ENCODE measurements at regions not wholly inside any gene's neighbourhood (a gene's known extent, or its start where the extent isn't known, plus 50 kb on each side); places are given as distances from the start of the nearest gene placed in this dataset.

- Histone ChIP-seq H3K79me2 (ENCODE audit: control insufficient read depth, insufficient read depth, low read length) (no peaks in the 10 kb centered on the region), H3K9me3 (replicated peaks; ENCODE audit: control insufficient read depth, insufficient read depth, low read length) (no peaks in the 10 kb centered on the region), H3K27me3 (ENCODE audit: control insufficient read depth in 2 of 2, insufficient read depth in 2 of 2, low read length in 2 of 2) (no peaks in the 10 kb centered on the region), H2AFZ (ENCODE audit: low read depth, low read length) (no peak overlapping the region), H3K9me1 (replicated peaks; ENCODE audit: control insufficient read depth, extremely low read depth, insufficient read depth, low read length) (no peaks in the 10 kb centered on the region), H4K20me1 (replicated peaks; ENCODE audit: control insufficient read depth, extremely low read depth, insufficient read depth, low read length) (no peaks in the 10 kb centered on the region), H3K4me2 (ENCODE audit: insufficient read depth, low read length) (no peak overlapping the region), H3K4me3 (replicated peaks in 1 of 3; ENCODE audit: insufficient read depth in 1 of 3, low read depth in 1 of 3, low read length in 3 of 3) (no peak overlapping the region), H3K9ac (replicated peaks; ENCODE audit: extremely low read depth, insufficient read depth, low read length) (no peak overlapping the region), H3K27ac (ENCODE audit: insufficient read depth, low read depth, low read length) (no peak overlapping the region), H3K36me3 (ENCODE audit: control insufficient read depth in 2 of 2, extremely low read depth in 1 of 2, insufficient read depth in 2 of 2, low read length in 2 of 2) (no peaks in the 10 kb centered on the region), H3K4me1 (ENCODE audit: control insufficient read depth, extremely low read depth, insufficient read depth, low read length) (no peaks in the 10 kb centered on the region)
- DNase-seq (ENCODE audit: low read depth, low spot score) = no peak
- POLR2A ChIA-PET = no interaction called here
- CTCF ChIA-PET = no interaction called here
- BruUV-seq (replicated peaks) = no TSS peak
- dilution Hi-C loops (cut with MboI; ENCODE audit: extremely low pct_ligation_motif_present, low sequenced_read_pairs) = no loop called here
- intact Hi-C loops (cut with micrococcal nuclease) = no loop called here
- TF ChIP-seq CTCF (IDR thresholded peaks at IDR 0.05; ENCODE audit: extremely low read depth in 1 of 2, insufficient read depth in 1 of 2, low read depth in 1 of 2, low read length in 2 of 2) (no peak), MAX (IDR thresholded peaks at IDR 0.05; ENCODE audit: insufficient read depth, insufficient read length) (no peak), FOS (IDR thresholded peaks at IDR 0.05; ENCODE audit: borderline replicate concordance, insufficient read depth, low read length) (no peak), POLR2A (IDR thresholded peaks at IDR 0.05; ENCODE audit: low read depth, low read length) (no peak), JUN (IDR thresholded peaks at IDR 0.05; ENCODE audit: borderline replicate concordance, insufficient read depth, insufficient read length, low read depth) (no peak), POLR2AphosphoS5 (IDR thresholded peaks at IDR 0.05; ENCODE audit: insufficient read depth, low read depth, low read length) (no peak), MYC (IDR thresholded peaks at IDR 0.05; ENCODE audit: low read depth, low read length) (no peak), GATA2 (IDR thresholded peaks at IDR 0.05; ENCODE audit: insufficient read depth, insufficient read length, low read depth, low read length) (no peak), EZH2 (IDR thresholded peaks at IDR 0.05; ENCODE audit: borderline replicate concordance, low read depth, low read length, severe bottlenecking) (no peak)
- peak; percentile 48 for FAIRE-seq
Observed at GRCh38 chr13:44652168-44652567, 76.0 kb upstream of the TSC22D1 start.
